ENCODE measurements at regions not wholly inside any gene's neighbourhood (a gene's known extent, or its start where the extent isn't known, plus 50 kb on each side); places are given as distances from the start of the nearest gene placed in this dataset.

DNA sequence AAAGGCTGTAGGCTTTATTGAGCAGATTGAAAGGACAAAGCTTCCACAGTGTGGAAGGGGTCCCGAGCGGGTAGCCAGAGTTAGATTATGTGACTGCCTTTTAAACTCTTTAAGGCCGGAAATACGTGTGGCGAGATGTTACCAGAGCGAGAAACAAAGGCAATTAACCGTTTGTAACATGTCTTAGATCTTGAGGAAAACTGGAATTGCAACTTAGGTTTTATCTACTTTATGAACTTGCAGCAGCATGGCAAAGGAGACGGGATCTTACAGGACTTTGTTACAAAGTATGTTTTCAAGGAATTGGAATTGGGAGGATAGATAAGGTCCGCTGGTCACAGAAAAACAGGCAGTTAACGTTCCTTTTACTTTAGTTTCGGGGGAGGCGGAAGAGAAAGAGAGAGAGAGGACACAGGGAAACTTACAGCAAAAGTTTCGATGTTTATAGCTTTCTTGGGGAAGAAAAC, 594.7 kb upstream of the ADGRB3 start (continued):
- TF ChIP-seq, protein P1, sequence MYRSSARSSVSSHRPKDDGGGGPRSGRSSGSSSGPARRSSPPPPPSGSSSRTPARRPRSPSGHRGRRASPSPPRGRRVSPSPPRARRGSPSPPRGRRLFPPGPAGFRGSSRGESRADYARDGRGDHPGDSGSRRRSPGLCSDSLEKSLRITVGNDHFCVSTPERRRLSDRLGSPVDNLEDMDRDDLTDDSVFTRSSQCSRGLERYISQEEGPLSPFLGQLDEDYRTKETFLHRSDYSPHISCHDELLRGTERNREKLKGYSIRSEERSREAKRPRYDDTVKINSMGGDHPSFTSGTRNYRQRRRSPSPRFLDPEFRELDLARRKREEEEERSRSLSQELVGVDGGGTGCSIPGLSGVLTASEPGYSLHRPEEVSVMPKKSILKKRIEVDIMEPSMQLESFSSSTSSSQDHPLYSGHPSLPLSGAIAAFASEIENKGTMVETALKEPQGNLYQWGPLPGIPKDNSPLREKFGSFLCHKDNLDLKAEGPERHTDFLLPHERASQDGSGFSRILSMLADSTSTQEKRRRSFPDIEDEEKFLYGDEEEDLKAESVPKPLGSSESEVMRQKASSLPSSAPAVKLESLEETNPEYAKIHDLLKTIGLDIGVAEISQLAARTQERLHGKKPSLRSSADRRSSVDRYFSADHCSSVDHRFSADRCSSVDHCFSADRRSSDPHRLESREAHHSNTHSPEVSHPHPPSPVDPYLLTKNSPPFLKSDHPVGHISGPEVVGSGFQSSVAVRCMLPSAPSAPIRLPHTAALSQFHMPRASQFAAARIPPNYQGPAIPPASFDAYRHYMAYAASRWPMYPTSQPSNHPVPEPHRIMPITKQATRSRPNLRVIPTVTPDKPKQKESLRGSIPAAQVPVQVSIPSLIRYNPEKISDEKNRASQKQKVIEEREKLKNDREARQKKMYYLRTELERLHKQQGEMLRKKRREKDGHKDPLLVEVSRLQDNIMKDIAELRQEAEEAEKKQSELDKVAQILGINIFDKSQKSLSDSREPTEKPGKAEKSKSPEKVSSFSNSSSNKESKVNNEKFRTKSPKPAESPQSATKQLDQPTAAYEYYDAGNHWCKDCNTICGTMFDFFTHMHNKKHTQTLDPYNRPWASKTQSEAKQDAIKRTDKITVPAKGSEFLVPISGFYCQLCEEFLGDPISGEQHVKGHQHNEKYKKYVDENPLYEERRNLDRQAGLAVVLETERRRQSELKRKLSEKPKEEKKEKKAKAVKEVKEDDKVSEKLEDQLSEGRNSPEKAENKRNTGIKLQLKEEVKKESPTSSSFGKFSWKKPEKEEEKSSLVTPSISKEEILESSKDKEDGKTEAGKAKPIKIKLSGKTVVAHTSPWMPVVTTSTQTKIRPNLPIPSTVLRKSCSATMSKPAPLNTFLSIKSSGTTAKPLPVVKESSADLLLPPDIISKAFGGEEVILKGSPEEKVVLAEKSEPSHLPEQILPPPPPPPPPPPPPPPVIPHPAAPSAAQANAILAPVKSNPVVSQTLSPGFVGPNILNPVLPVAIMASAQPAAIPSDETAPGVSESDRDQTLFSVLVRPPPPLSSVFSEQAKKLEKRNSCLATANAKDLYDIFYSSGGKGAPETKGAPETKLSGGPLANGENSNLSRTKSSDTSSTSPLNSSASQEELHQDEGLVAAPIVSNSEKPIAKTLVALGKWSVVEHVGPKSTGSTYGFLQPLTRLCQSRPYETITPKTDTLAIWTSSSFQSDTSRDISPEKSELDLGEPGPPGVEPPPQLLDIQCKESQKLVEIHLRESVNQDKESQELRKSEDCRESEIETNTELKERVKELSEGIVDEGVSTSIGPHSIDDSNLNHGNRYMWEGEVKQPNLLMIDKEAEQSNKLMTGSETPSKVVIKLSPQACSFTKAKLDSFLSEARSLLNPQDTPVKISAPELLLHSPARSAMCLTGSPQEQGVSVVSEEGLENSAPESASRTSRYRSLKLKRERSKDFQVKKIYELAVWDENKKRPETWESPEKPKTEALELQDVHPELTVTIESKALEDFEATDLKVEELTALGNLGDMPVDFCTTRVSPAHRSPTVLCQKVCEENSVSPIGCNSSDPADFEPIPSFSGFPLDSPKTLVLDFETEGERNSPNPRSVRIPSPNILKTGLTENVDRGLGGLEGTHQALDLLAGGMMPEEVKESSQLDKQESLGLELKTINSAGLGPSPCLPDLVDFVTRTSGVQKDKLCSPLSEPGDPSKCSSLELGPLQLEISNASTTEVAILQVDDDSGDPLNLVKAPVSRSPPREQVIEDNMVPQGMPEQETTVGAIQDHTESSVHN (IDR thresholded peaks at IDR 0.05; ENCODE audit: borderline replicate concordance in 1 of 2, low read depth in 1 of 2) = no peak
- TF ChIP-seq, protein P2, sequence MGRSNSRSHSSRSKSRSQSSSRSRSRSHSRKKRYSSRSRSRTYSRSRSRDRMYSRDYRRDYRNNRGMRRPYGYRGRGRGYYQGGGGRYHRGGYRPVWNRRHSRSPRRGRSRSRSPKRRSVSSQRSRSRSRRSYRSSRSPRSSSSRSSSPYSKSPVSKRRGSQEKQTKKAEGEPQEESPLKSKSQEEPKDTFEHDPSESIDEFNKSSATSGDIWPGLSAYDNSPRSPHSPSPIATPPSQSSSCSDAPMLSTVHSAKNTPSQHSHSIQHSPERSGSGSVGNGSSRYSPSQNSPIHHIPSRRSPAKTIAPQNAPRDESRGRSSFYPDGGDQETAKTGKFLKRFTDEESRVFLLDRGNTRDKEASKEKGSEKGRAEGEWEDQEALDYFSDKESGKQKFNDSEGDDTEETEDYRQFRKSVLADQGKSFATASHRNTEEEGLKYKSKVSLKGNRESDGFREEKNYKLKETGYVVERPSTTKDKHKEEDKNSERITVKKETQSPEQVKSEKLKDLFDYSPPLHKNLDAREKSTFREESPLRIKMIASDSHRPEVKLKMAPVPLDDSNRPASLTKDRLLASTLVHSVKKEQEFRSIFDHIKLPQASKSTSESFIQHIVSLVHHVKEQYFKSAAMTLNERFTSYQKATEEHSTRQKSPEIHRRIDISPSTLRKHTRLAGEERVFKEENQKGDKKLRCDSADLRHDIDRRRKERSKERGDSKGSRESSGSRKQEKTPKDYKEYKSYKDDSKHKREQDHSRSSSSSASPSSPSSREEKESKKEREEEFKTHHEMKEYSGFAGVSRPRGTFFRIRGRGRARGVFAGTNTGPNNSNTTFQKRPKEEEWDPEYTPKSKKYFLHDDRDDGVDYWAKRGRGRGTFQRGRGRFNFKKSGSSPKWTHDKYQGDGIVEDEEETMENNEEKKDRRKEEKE (IDR thresholded peaks at IDR 0.05; ENCODE audit: borderline replicate concordance in 1 of 2, control insufficient read depth in 1 of 2, low read depth in 2 of 2, low read length in 1 of 2) = 0 out of 4 replicates have a peak, but pooled peaks of 1 of the 2 experiments have one; percentile 39
- TF ChIP-seq BHLHE40 (IDR thresholded peaks at IDR 0.05; ENCODE audit: low read length) (no peak), MIER1 (IDR thresholded peaks at IDR 0.05; ENCODE audit: low read depth) (no peak), DMBX1 (CRISPR knock-in tag; IDR thresholded peaks at IDR 0.05; ENCODE audit: borderline replicate concordance) (no peak), NFXL1 (CRISPR knock-in tag; IDR thresholded peaks at IDR 0.05) (no peak), GATAD2B (IDR thresholded peaks at IDR 0.05; ENCODE audit: borderline replicate concordance) (no peak)
- TF ChIP-seq, protein P3, sequence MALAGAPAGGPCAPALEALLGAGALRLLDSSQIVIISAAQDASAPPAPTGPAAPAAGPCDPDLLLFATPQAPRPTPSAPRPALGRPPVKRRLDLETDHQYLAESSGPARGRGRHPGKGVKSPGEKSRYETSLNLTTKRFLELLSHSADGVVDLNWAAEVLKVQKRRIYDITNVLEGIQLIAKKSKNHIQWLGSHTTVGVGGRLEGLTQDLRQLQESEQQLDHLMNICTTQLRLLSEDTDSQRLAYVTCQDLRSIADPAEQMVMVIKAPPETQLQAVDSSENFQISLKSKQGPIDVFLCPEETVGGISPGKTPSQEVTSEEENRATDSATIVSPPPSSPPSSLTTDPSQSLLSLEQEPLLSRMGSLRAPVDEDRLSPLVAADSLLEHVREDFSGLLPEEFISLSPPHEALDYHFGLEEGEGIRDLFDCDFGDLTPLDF (CRISPR knock-in tag; IDR thresholded peaks at IDR 0.05) = no peak

Measured in K562 (cell line).